ENCODE measurements at regions not wholly inside any gene's neighbourhood (a gene's known extent, or its start where the extent isn't known, plus 50 kb on each side); places are given as distances from the start of the nearest gene placed in this dataset.

GRCh38 chr3:184659797-184660301 is 52.0 kb downstream of the MAGEF1 start:
- TF ChIP-seq BHLHE40 (IDR thresholded peaks at IDR 0.05; ENCODE audit: borderline replicate concordance) = no peak
- no peak for TF ChIP-seq ARNT (IDR thresholded peaks at IDR 0.05)
- TF ChIP-seq CTBP1 (IDR thresholded peaks at IDR 0.05; ENCODE audit: borderline replicate concordance) = no peak
- no peak for TF ChIP-seq L3MBTL2 (conservative IDR thresholded peaks at IDR 0.05)
- TF ChIP-seq ZNF384 (IDR thresholded peaks at IDR 0.05) = no peak
- TF ChIP-seq PKNOX1 (IDR thresholded peaks at IDR 0.05) = no peak
- no peak for TF ChIP-seq HDGF (IDR thresholded peaks at IDR 0.05; ENCODE audit: borderline replicate concordance)
- TF ChIP-seq NFRKB (IDR thresholded peaks at IDR 0.05) = no peak
- no peak for TF ChIP-seq TARDBP (IDR thresholded peaks at IDR 0.05)
- no peak for TF ChIP-seq FOXK2 (IDR thresholded peaks at IDR 0.05)
- no peak for TF ChIP-seq LEF1 (IDR thresholded peaks at IDR 0.05; ENCODE audit: borderline replicate concordance)
- no peak for TF ChIP-seq FOXM1 (IDR thresholded peaks at IDR 0.05; ENCODE audit: borderline replicate concordance)
- no peak for TF ChIP-seq ELF4 (IDR thresholded peaks at IDR 0.05)
- TF ChIP-seq SP1 (IDR thresholded peaks at IDR 0.05) = no peak
- no peak for TF ChIP-seq FOXA1 (IDR thresholded peaks at IDR 0.05)
- no peak for TF ChIP-seq SUZ12 (IDR thresholded peaks at IDR 0.05)
- DNase-seq (ENCODE audit: extremely low spot score) = no peak
- CTCF ChIA-PET = no interaction called here
- POLR2A ChIA-PET = no interaction called here

GRCh38 chr3:184658223-184658928 is 53.5 kb downstream of the MAGEF1 start:
- DNase-seq (ENCODE audit: extremely low spot score) = no peak
- POLR2A ChIA-PET = no interaction called here
- TF ChIP-seq HDGF (IDR thresholded peaks at IDR 0.05; ENCODE audit: borderline replicate concordance) (no peak), SUZ12 (IDR thresholded peaks at IDR 0.05) (no peak), FOXA1 (IDR thresholded peaks at IDR 0.05) (no peak), FOXM1 (IDR thresholded peaks at IDR 0.05; ENCODE audit: borderline replicate concordance) (no peak), ARNT (IDR thresholded peaks at IDR 0.05) (no peak), NFRKB (IDR thresholded peaks at IDR 0.05) (no peak), CTBP1 (IDR thresholded peaks at IDR 0.05; ENCODE audit: borderline replicate concordance) (no peak), LEF1 (IDR thresholded peaks at IDR 0.05; ENCODE audit: borderline replicate concordance) (no peak), ELF4 (IDR thresholded peaks at IDR 0.05) (no peak)
- CTCF ChIA-PET = no interaction called here

- ChIA-PET CTCF (interaction anchor here (0.6 kb wide), 1 partner anchor 613 kb away, joined by 3 read pairs; no protein-coding TSS in a partner anchor), POLR2A (no interaction called here)
- DNase-seq (ENCODE audit: extremely low spot score) = no peak
- TF ChIP-seq ARNT (IDR thresholded peaks at IDR 0.05) = no peak
- TF ChIP-seq SP1 (IDR thresholded peaks at IDR 0.05) = no peak
- TF ChIP-seq LEF1 (IDR thresholded peaks at IDR 0.05; ENCODE audit: borderline replicate concordance) = no peak
- TF ChIP-seq BHLHE40 (IDR thresholded peaks at IDR 0.05; ENCODE audit: borderline replicate concordance) = no peak
- no peak for TF ChIP-seq FOXK2 (IDR thresholded peaks at IDR 0.05)
- no peak for TF ChIP-seq FOXA1 (IDR thresholded peaks at IDR 0.05)
- TF ChIP-seq PKNOX1 (IDR thresholded peaks at IDR 0.05) = no peak
Measured at GRCh38 chr3:184656829-184657681, 54.8 kb downstream of the MAGEF1 start.

GRCh38 chr3:184656458-184656828 is 55.4 kb downstream of the MAGEF1 start:
- no peak for TF ChIP-seq FOXA1 (IDR thresholded peaks at IDR 0.05)
- TF ChIP-seq ARNT (IDR thresholded peaks at IDR 0.05) = no peak
- DNase-seq (ENCODE audit: extremely low spot score) = no peak
- ChIA-PET CTCF (no interaction called here), POLR2A (no interaction called here)

DNA sequence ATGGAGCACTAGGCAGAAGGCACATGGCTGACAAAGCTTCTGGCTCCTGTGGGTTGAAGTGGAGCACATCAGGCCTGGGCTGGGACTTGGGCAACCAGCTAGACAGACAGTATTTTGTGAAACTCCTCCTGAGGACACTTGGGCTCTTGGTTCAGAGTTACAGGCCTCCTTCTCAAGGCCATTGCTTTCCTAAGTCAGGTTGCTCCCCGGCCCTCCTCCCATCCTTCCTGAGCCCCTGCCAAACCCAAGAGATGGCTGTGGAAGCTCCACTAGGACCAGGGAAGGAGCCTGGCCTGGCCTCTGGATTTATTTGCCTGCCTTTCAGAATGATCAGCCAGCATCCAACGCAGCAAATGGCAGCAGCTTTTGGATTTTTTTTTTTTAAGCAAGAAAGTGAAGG is 56.3 kb downstream of the MAGEF1 start:
- ChIA-PET CTCF (no interaction called here), POLR2A (no interaction called here)
- TF ChIP-seq ZNF384 (IDR thresholded peaks at IDR 0.05) (no peak), SUZ12 (IDR thresholded peaks at IDR 0.05) (no peak), HDGF (IDR thresholded peaks at IDR 0.05; ENCODE audit: borderline replicate concordance) (no peak), ELF4 (IDR thresholded peaks at IDR 0.05) (no peak), LEF1 (IDR thresholded peaks at IDR 0.05; ENCODE audit: borderline replicate concordance) (no peak), ARNT (IDR thresholded peaks at IDR 0.05) (no peak), FOXA1 (IDR thresholded peaks at IDR 0.05) (no peak), FOXM1 (IDR thresholded peaks at IDR 0.05; ENCODE audit: borderline replicate concordance) (no peak), NFRKB (IDR thresholded peaks at IDR 0.05) (no peak), TARDBP (IDR thresholded peaks at IDR 0.05) (no peak), BHLHE40 (IDR thresholded peaks at IDR 0.05; ENCODE audit: borderline replicate concordance) (no peak), L3MBTL2 (conservative IDR thresholded peaks at IDR 0.05) (no peak), FOXK2 (IDR thresholded peaks at IDR 0.05) (no peak), PKNOX1 (IDR thresholded peaks at IDR 0.05) (no peak), CTBP1 (IDR thresholded peaks at IDR 0.05; ENCODE audit: borderline replicate concordance) (no peak)
- no peak for DNase-seq (ENCODE audit: extremely low spot score)

DNA sequence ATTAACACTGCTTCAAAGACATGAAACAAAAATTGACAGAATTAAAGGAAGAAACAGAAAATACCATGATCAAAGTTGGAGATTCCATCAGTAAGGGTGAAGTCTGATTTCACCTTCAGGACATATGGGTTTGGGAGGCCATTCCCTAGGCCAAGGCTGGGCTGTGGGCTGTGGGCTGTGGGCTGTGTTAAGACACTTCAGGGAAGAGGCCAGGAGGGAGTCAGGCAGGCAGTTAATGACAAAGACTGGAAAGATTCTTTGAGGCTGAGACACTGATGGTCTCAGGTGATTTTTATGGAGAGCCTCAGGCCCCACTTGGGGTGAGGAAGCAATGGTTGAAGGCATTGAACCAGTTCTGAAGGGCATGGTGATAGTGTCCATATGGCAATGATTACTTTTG is 57.5 kb downstream of the MAGEF1 start:
- POLR2A ChIA-PET = no interaction called here
- no peak for DNase-seq (ENCODE audit: extremely low spot score)
- TF ChIP-seq FOXK2 (IDR thresholded peaks at IDR 0.05) = no peak
- no peak for TF ChIP-seq SP1 (IDR thresholded peaks at IDR 0.05)
- no peak for TF ChIP-seq LEF1 (IDR thresholded peaks at IDR 0.05; ENCODE audit: borderline replicate concordance)
- no peak for TF ChIP-seq CTBP1 (IDR thresholded peaks at IDR 0.05; ENCODE audit: borderline replicate concordance)
- no peak for TF ChIP-seq BHLHE40 (IDR thresholded peaks at IDR 0.05; ENCODE audit: borderline replicate concordance)
- no peak for TF ChIP-seq PKNOX1 (IDR thresholded peaks at IDR 0.05)
- no peak for TF ChIP-seq NFRKB (IDR thresholded peaks at IDR 0.05)
- CTCF ChIA-PET = no interaction called here

Measured in HEK293T (cell line).